Caco-2 (cell line): ENCODE measurements at regions not wholly inside any gene's neighbourhood (a gene's known extent, or its start where the extent isn't known, plus 50 kb on each side); places are given as distances from the start of the nearest gene placed in this dataset.

Experiments used
- BruUV-seq: library from RNA; stranded (reverse); fragments of 400-500 nt; replicated peaks from 2 replicates; lab custom pipeline; 2021; lab: Mats Ljungman, UMichigan
- CTCF ChIA-PET: fragments of 300-600 bp; sonication (Branson Sonifier 250); formaldehyde crosslinking; loops from one replicate; lab custom pipeline; 2022; ENCODE audit warnings: antibody characterized with exemption; lab: Charles Lee
- POLR2A ChIA-PET: fragments of 300-600 bp; sonication (Branson Sonifier 250); formaldehyde crosslinking; loops from one replicate; lab custom pipeline; 2022; ENCODE audit warnings: antibody characterized with exemption; lab: Charles Lee
- DNase-seq, 2 experiments: peaks; one replicate each; pipeline versions ENCODE4 v3.0.0 to v3.0.0-alpha.2; 2020 to 2022
- H3K27me3 ChIP-seq: replicated peaks from 2 replicates; pipeline ENCODE4 v1.6.0; 2011; ENCODE audit warnings: low read length; ENCODE audit not compliant: control insufficient read depth, insufficient read depth
- H3K36me3 ChIP-seq: 2 replicates; pipeline ENCODE4 v1.5.1; 2011; ENCODE audit warnings: low read length; ENCODE audit not compliant: control insufficient read depth, insufficient read depth
- H3K4me1 ChIP-seq: fragments of 250-450 bp; sonication (Bioruptor Pico); 2 replicates; pipeline ENCODE4 v1.5.1; 2020; ENCODE audit warnings: mild to moderate bottlenecking
- H3K4me3 ChIP-seq: 2 replicates; pipeline ENCODE4 v1.5.1; 2011; ENCODE audit warnings: low read depth, mild to moderate bottlenecking, control low read depth, low read length
- H3K9me3 ChIP-seq: fragments of 250-450 bp; sonication (Bioruptor Pico); 2 replicates; pipeline ENCODE4 v1.5.1; 2020; ENCODE audit warnings: mild to moderate bottlenecking, moderate library complexity
- H3K27ac Mint-ChIP-seq: one replicate; pipeline ENCODE4 v1.8.0; 2022; ENCODE audit warnings: mixed read lengths; ENCODE audit not compliant: unreplicated experiment
- H3K27me3 Mint-ChIP-seq: one replicate; pipeline ENCODE4 v1.8.0; 2022; ENCODE audit warnings: mixed read lengths; ENCODE audit not compliant: insufficient read depth, unreplicated experiment
- H3K36me3 Mint-ChIP-seq: one replicate; pipeline ENCODE4 v1.8.0; 2022; ENCODE audit warnings: mild to moderate bottlenecking, mixed read lengths; ENCODE audit not compliant: insufficient read depth, unreplicated experiment
- H3K4me1 Mint-ChIP-seq: one replicate; pipeline ENCODE4 v1.8.0; 2022; ENCODE audit warnings: low read depth, mixed read lengths; ENCODE audit not compliant: unreplicated experiment
- H3K4me3 Mint-ChIP-seq: one replicate; pipeline ENCODE4 v1.8.0; 2022; ENCODE audit warnings: mild to moderate bottlenecking, moderate library complexity, mixed read lengths; ENCODE audit not compliant: unreplicated experiment
- H3K9me3 Mint-ChIP-seq: one replicate; pipeline ENCODE4 v1.8.0; 2022; ENCODE audit warnings: mixed read lengths; ENCODE audit not compliant: unreplicated experiment
- intact Hi-C: fragments of 100-400 bp; cut with micrococcal nuclease; formaldehyde crosslinking; loops from one replicate; pipeline ENCODE4 v1.10.0; 2022; ENCODE audit not compliant: unreplicated experiment
- TF ChIP-seq, protein P1 (sequence below), 2 experiments: fragments of 200-600 bp in 1 of 2; IDR thresholded peaks; 1 replicate in 1 of 2; 2 replicates in 1 of 2; pipeline versions ENCODE4 v1.5.1 to v1.8.0; 2011 to 2022; ENCODE audit warnings: antibody characterized with exemption in 1 of 2, control low read depth in 1 of 2, inconsistent platforms in 1 of 2, low read depth in 1 of 2, low read length in 1 of 2, mild to moderate bottlenecking in 1 of 2, moderate library complexity in 1 of 2; ENCODE audit not compliant: insufficient read depth in 1 of 2, severe bottlenecking in 1 of 2, unreplicated experiment in 1 of 2

GRCh38 chr7:12815426-12815825, 128.0 kb downstream of the ARL4A start:
- Mint-ChIP-seq H3K9me3 (no peaks in the 10 kb centered on the region), H3K4me1 (peaks cover 7% of the 10 kb centered on the region), H3K27me3 (no peaks in the 10 kb centered on the region), H3K36me3 (no peaks in the 10 kb centered on the region), H3K4me3 (no peak overlapping the region), H3K27ac (no peak overlapping the region)
- ChIA-PET CTCF (no interaction called here), POLR2A (no interaction called here)
- intact Hi-C loops = no loop called here
- BruUV-seq = no TSS peak
- no peak for DNase-seq
- Histone ChIP-seq H3K9me3 (no peaks in the 10 kb centered on the region), H3K4me3 (no peak overlapping the region), H3K4me1 (no peaks in the 10 kb centered on the region), H3K36me3 (no peaks in the 10 kb centered on the region), H3K27me3 (no peaks in the 10 kb centered on the region)
- TF ChIP-seq, protein P1, sequence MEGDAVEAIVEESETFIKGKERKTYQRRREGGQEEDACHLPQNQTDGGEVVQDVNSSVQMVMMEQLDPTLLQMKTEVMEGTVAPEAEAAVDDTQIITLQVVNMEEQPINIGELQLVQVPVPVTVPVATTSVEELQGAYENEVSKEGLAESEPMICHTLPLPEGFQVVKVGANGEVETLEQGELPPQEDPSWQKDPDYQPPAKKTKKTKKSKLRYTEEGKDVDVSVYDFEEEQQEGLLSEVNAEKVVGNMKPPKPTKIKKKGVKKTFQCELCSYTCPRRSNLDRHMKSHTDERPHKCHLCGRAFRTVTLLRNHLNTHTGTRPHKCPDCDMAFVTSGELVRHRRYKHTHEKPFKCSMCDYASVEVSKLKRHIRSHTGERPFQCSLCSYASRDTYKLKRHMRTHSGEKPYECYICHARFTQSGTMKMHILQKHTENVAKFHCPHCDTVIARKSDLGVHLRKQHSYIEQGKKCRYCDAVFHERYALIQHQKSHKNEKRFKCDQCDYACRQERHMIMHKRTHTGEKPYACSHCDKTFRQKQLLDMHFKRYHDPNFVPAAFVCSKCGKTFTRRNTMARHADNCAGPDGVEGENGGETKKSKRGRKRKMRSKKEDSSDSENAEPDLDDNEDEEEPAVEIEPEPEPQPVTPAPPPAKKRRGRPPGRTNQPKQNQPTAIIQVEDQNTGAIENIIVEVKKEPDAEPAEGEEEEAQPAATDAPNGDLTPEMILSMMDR (IDR thresholded peaks at IDR 0.05; ENCODE audit: insufficient read depth in 1 of 2, low read depth in 1 of 2, low read length in 1 of 2, severe bottlenecking in 1 of 2, unreplicated experiment in 1 of 2) = no peak

- no peaks in the 10 kb centered on the region for H3K27me3 ChIP-seq
- ChIA-PET CTCF (no interaction called here), POLR2A (no interaction called here)
- intact Hi-C loops = no loop called here
- no peaks in the 10 kb centered on the region for H3K9me3 ChIP-seq
- H3K9me3 Mint-ChIP-seq = no peaks in the 10 kb centered on the region
- no peaks in the 10 kb centered on the region for H3K4me1 ChIP-seq
- BruUV-seq = no TSS peak
- H3K36me3 Mint-ChIP-seq = no peaks in the 10 kb centered on the region
- no peak overlapping the region for H3K27ac Mint-ChIP-seq
- no peaks in the 10 kb centered on the region for H3K27me3 Mint-ChIP-seq
- H3K4me3 Mint-ChIP-seq = no peak overlapping the region
- TF ChIP-seq, protein P1 (IDR thresholded peaks at IDR 0.05; ENCODE audit: insufficient read depth in 1 of 2, low read depth in 1 of 2, low read length in 1 of 2, severe bottlenecking in 1 of 2, unreplicated experiment in 1 of 2) = no peak
- no peak for DNase-seq
- H3K4me1 Mint-ChIP-seq = peaks cover 11% of the 10 kb centered on the region
- no peak overlapping the region for H3K4me3 ChIP-seq
- no peaks in the 10 kb centered on the region for H3K36me3 ChIP-seq
These were observed 128.4 kb downstream of the ARL4A start for GRCh38 chr7:12815871-12816270.

GRCh38 chr7:12820777-12821176, 133.3 kb downstream of the ARL4A start:
- no peak overlapping the region for H3K4me3 Mint-ChIP-seq
- intact Hi-C loops = loop anchor here (2.0 to 5.0 kb wide), 3 partner anchors 20 to 297 kb away; partner anchors contain the start of gene ARL4A
- H3K4me1 Mint-ChIP-seq = peaks cover 16% of the 10 kb centered on the region
- H3K27me3 Mint-ChIP-seq = no peaks in the 10 kb centered on the region
- peak overlapping the region; percentile 81 for H3K27ac Mint-ChIP-seq
- H3K36me3 Mint-ChIP-seq = no peaks in the 10 kb centered on the region
- Histone ChIP-seq H3K36me3 (no peaks in the 10 kb centered on the region), H3K9me3 (no peaks in the 10 kb centered on the region), H3K27me3 (no peaks in the 10 kb centered on the region), H3K4me3 (no peak overlapping the region), H3K4me1 (no peaks in the 10 kb centered on the region; the same call in 1 of the 2 replicates)
- BruUV-seq = no TSS peak
- peaks cover 13% of the 10 kb centered on the region for H3K9me3 Mint-ChIP-seq
- DNase-seq = peak in 1 of 2 experiments; percentile 16
- CTCF ChIA-PET = no interaction called here
- TF ChIP-seq, protein P1 (IDR thresholded peaks at IDR 0.05; ENCODE audit: insufficient read depth in 1 of 2, low read depth in 1 of 2, low read length in 1 of 2, severe bottlenecking in 1 of 2, unreplicated experiment in 1 of 2) = no peak
- POLR2A ChIA-PET = no interaction called here
